GM19238 (cell line): ENCODE measurements at regions not wholly inside any gene's neighbourhood (a gene's known extent, or its start where the extent isn't known, plus 50 kb on each side); places are given as distances from the start of the nearest gene placed in this dataset.
"Not testable (repeated sequence)": the region's sequence is repeated elsewhere in the genome, so short reads cannot be mapped to it uniquely, and the experiment has no call there.

Experiments
- DNase-seq: peaks from one replicate; pipeline ENCODE4 v3.0.0; 2011; ENCODE audit warnings: low spot score; ENCODE audit not compliant: insufficient read length

DNA sequence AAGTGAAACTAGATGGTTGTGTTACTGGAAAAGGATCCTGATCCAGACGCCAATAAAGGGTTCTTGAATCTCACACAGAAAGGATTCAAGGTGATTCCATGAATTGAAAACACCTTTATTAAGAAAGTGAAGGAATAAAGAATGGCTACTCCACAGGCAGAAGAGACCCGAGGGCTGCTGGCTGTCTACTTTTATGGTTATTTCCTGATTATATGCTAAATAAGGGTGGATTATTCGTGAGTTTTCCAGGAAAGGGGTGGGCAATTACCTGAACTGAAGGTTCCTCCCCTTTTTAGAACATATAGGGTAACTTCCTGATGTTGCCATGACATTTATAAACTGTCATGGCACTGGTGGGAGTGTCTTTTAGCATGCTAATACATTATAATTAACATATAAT, 50.9 kb upstream of the WARS2 start:
- no peak for DNase-seq

DNA sequence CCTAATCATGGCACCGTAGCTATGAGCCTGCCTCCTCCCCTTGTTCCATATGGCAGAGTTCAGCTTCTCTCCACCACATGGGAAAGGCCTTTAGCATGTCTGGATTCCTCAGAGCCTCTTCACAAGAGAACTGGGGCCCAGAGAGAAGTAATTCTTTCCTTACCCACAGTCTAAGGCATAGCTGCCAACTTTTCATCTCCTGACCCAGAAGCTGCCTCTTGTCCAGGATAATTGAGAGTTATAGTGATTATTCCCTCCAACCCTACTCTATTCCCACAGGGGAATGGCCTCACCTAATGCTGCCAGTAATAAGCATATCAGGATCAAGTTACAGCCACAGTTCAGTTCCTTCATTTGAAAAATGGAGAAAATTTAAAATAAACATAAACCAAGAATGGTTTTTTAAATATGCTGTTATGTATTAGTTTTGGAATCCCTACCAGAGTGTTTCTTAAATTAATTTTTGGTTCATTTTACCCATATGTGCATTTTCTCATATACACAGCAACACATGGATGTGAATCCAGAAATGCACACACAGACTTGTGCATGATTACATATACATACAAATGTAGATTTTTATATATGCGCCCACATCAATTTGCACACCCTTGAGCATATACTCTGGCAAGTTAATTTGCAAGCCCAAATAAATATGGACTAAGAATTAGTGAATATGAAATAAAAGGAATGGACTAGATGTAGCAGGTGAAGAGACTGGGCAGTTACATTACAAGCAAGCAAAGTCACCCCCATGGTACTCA, 63.9 kb upstream of the WARS2 start:
- no peak for DNase-seq

DNA sequence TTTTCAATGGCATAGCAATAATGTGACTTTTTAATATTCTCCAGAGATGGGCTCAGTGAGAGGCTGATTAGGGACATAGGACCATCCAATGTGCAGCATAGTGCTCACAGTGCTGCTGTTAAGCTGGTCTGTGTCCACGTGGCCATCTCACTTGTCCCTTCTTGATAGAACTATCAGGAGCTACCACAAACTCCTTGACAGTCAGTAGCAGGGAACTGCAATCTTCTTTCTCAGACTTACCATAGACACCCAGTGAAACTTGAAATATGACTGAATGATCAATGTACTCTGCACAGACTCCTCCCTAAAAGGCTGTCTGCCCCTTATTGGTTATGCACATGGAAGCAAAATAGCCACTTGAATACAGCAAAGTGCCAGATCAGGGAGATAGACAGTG, 64.5 kb upstream of the WARS2 start:
- DNase-seq = no peak

DNA sequence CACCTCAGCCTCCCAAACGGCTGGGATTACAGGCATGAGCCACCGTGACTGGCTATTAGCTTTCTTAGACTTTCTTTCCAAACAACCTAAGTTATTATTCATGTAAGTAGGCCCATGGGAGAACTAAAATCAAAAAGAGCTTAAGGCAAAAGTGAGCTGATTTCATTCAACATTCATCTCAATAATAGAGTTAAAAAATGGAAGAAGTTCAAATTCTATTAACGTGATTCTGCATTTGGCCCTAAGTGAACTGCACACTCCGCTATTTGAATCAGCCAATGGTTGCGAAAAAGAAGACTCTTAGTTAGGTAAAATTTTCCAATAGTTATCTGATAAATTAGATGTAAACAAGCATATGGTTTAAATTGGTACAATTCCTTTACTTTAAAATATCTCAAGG, 68.6 kb upstream of the WARS2 start:
- no peak for DNase-seq

DNA sequence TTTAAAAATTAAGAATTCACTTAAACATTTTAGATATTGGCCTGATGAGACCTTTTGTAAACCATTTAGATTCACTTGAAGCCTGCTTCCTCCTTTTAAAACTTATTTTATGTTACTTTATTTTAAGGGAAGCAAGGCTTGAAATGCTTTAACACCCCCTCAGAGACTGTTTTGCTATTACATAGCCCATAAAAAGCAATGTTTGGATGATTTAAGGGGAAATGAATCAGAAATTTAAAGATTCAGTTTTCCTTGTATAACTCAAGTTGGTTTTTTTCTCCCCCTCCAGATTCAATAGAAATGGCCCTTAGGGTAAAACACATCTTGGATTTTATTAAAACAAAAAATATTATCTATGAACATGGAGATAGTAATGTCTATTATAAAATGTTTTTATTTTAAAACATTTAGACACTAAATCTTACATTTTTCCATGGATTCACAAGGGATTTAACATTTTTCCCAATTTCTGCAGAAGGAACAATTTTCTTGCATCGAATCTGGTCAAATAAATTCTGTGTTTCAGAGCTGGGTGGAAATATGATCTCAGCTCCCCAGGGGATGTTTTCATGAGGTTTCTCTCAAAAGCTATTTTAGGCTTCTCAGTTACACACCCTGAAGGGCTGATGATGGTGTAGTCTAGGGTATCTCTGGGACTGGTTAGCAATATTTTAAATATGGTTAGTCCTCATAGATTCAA, 69.3 kb upstream of the WARS2 start:
- no peak for DNase-seq

DNA sequence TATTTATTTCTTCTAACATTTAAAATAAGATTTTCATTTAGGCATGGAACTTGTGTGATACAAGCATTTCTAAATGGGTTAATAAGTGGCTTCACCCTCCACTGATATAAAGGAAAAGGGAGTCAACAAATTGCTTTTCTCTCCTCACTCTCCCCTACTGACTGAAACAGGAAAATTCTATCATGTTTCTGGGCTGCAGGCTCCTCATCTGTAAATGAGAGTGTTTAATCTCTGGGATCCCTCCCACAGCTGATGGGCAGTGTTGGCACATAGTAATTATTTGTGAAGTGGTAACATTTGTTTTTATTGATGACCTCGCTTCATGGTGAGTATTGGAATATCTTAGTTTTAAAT, 69.8 kb upstream of the WARS2 start:
- DNase-seq = no peak

DNA sequence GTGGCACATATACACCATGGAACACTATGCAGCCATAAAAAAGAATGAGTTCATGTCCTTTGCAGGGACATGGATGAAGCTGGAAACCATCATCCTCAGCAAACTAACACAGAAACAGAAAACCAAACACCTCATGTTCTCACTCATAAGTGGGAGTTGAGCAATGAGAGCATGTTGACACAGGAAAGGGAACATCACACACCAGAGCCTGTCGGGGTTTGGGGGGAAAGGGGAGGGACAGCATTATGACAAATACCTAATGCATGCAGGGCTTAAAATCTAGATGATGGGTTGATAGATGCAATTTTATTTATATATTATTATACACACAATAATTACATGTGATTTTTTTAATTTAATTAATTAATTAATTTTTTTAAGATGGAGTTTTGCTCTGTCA, 72.8 kb upstream of the WARS2 start:
- DNase-seq = not testable (repeated sequence)

DNA sequence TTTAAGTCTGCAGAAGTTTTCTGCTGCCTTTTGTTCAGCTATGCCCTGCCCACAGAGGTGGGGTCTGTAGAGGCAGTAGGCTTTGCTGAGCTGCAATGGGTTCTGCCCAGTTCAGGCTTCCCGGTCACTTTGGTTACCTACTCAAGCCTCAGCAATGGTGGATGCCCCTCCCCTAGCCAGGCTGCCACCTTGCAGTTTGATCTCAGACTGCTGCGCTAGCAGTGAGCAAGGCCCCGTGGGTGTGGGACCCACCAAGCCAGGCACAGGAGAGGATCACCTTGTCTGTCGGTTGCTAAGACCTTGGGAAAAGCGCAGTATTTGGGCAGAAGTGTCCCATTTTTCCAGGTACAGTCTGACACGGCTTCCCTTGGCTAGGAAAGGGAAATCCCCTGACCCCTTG, 74.5 kb upstream of the WARS2 start:
- DNase-seq = not testable (repeated sequence)

DNA sequence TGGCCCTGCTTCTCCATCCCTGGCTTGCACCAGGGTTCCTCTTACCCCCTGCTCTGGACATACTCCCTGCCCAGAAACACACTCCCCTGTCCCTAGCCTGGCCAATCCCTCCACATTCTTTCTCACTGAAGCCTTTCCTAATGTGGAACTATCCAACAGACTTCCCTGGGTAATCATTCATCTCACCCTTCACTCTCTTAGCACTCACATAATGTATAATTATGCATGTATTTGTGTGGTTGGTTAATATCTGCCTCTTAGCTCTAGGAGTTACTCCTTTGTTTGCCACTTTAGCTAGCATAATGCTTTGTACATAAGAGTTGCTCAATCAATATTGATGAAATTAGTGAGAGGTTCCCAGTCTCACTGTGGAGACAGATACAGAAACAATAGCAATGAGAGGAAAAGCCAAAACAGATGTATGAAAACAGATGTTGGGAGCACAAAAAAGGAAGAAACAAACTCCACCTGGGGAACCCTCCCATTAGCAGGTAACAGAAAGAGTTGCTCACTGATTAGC, 76.9 kb upstream of the WARS2 start:
- DNase-seq = no peak

DNA sequence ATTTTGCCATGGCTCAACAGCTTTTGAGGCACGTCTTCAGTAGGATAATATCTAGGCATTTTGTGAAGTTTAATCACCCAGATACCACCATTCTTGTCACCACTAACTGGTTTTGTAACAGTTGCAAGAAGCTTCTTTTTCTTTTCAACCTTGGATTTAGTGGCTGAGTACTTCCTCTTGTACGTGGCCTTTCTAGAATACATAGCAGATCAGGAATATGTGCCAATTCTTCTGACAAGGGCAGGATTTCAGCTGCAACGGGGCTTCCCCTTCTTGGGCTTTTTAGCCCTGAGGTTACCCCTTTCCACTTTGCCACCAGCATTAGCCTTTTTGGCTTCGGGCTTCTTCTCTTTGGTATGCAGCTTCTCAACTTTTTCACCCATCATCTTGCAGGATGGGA, 79.3 kb upstream of the WARS2 start:
- DNase-seq = no peak

DNA sequence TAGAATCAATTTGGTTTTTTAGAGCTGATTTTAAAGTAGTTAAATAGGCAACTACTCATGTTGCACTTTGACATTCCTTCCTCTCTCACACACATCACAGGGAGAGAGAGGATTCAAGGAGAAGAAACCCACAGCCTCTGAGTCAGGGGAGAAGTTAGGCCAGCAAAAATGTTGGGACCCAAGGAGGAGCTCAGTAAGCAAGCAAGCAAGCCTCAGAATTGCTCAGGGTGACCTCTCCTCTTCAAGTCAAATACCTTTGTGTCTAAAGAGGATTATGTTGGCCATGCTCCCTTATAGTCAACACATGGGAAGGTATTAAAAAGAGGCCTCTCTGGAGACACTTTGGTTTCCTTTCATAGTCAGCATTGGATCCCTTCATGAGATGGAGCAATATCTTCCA, 80.5 kb upstream of the WARS2 start:
- DNase-seq = no peak

DNA sequence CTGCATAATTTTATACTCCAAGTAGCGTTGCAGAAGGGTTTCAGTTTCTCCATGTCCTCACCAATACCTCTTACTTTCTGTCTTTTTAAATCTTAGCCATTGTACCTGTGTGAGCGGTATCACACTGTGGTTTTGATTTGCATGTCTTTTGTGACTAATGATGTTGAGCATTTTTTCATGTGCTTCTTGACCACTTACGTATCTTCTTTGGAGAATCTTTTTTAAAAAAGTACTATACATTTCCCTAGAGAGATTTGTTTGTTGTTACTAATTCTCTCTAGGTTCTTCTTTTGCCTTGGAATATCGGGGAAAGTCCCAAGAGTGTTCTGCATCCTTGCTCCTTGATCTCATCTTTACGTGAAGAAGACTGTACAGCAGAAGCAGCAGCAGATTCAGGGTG, 81.8 kb upstream of the WARS2 start:
- DNase-seq = no peak

DNA sequence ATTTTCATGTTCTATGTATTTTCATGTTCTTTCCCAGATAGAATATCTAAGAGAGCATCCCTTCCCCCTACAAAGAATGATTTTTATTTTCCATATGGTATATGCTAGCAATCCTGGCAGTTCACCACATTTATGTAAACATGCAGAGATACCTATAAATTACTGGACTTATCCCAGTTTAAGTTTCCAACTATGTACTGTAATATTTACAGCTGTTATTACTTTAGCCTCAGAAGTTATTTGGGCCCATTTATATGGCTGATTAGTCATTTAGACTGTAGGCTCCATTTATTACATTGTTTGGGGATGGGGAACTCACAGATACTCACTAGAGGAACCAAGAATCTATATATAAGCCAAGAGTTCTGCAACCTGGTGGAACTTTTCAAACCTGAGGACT, 84.8 kb upstream of the WARS2 start:
- no peak for DNase-seq

DNA sequence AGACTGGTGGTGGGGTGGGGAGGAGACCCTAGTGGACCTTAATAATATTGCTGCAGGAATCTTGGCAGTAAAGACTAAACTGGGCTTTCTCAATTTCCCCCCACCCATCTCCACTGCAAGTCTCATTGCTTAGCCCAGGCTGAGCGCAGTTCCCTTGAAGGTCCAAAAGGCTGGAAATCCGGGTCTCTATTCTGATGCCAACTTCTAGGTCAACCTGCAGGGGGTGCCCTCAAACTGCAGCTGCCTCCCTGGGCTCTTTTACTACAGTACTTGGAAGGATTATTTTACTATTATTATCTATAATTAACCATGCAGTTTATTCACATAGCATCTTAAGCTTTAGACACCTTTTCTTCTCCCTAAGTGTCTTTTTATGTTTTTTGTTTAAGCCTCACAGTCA, 85.4 kb upstream of the WARS2 start:
- DNase-seq = no peak

DNA sequence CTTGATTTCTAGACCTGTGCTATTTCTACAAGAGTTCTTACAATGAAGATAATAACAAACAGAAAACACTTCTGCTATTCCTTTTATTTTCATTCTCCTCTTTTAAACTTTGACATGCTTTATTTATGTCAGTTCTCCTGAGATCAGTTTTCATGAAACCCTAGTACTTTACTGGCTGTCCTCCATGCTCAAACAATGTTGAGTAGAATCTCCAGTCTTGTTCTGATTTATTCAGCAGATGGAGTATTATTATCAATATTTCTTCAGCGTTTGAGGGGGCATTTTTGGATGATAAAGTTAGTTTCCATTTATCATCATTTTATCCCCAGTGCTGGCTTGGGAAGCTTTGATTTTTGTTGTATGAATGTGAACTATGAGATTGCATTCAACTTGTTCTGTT, 85.9 kb upstream of the WARS2 start:
- no peak for DNase-seq

DNA sequence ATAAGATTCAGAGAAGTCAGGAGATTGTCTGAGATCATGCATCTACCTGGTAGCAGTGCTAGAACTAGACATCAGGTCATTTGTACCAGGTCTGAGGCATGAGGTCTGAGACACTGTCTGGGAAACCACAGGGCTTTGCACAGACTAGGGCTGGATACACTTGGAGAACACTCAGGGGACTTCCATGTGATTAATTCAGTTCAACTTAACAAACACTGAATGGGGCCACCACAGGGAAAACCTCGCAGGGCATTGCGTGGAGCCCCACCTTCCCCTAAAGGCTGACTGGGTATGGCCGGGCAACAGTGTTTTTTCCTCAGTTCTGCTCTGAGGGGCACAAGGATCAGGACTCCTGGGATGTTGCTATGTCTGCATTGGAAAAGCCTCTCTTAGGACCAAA, 86.5 kb upstream of the WARS2 start:
- no peak for DNase-seq

DNA sequence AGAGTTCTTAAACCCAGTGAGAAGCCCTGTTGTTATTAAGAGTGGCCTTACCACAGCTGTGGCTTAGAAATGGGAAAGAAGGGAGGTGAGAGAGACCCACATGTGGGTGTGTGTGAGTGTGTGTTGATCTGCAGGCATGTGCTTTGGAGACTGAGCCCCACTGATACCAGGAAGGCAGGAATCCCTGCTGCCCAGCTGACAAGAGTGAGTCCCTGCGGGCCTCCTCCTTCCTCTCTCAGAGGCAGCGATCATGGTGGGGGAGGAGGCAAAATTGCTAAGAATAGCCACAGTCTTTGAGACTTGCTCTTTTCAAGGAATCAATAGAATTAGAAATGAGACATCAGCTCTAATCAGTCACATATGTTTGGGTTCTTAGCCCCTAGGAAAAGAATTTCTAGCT, 87.0 kb upstream of the WARS2 start:
- DNase-seq = no peak

DNA sequence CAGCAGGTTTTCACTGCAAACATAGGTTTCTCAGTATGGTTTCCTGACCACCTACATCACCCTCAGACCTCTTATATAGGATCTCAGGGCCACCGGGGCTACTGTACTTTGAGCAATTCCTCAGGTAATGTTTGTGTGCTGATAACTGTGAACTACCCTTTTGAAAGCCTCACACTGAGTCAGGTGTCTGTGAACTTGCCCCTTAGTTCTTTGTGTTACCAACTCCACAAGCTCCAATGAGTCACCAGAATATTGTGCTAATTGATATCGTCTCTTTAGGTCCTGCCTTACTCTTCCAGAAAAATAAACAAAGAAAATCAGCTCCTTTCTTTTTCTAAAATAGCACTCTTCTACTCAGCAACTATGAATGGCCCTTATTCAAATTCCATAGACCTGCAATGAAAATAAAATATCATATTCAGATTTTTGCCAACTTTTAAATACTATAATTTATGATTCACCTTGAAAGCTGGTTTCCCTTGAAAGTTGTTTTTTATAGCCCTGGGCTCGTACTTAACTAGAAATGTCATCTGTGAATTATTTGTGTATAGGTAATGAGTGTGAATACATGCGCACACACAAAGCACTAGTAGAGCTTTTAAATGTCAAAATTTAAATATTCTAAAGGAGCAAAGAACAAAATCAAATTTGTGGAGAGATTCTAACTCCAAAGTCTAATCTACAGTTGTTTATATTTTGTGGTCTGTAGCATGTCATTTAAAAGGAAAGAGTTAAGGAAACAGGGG, 88.1 kb upstream of the WARS2 start:
- no peak for DNase-seq

DNA sequence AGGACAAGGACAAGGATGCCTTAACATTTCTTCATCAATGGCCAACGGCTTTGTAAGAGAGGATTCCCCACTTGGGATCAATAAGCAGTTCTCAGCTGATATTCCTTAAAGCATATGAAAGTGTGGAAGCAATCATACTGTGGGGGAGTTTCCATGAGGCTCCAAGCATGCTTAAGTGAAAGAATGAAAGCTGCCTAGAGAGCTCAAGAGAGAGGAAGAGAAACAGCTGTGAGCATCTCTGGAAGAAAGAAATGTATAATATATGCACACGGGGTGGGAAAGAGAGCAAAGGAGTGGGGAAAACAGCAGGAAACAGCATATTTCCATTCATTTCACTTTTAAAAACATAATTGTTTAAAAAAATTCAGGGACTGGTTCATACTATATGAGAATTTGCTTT, 94.7 kb upstream of the WARS2 start:
- DNase-seq = no peak

DNA sequence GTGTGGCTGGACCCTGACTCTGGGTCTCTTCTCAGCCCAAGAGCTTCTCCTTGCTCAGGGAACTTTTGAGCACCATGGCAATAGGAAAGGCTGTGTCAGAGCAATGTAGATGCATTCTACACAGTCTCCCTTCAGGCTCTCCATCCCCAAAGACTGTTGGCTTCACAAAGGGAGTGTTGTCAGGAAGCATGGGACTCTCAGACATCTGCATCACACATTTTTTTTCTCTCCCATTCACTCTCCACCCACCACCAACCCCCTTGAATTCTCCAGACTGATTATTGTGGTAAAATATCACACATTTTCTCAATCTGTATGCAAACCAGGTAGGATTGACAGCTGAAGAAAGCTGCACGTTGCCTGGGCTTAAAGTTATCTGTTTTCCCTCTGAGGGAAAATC, 105.4 kb upstream of the WARS2 start:
- no peak for DNase-seq

DNA sequence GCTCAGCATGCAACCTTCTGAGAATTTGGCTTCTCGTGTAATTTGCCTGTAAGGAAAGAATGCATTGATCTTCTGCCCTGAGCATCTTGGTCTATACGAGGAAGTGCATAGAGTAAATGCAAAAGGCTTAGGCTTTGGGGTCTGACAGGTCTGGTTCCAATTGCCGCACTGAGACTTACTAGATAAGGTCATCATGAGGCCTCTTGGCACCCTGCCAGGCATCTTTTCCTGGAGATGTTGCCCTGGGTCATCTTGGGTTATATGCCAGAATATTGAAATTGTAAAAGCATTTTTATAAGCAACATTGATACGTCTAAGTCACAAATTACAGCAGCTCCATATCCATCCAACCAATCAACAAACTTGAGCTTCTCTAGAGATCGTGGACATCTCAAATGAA, 108.8 kb upstream of the WARS2 start:
- no peak for DNase-seq

DNA sequence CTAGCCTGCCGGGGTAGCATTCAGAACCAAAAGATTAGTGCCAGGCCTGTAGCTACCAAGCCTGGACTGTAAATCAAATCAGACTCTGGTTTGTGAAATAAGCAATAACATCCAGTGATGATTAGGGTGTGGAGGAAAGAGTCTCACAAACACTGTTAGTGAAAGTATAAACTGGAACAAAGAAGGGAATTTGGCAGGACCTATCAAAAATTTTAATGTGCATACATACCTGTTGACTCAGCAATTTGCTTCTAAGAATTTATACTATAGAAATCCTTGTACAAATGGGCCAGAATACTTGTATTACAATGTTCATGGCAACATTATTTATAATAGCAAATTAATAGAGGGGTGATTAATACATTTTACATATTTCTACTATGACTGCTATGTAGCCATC, 109.8 kb upstream of the WARS2 start:
- DNase-seq = no peak

DNA sequence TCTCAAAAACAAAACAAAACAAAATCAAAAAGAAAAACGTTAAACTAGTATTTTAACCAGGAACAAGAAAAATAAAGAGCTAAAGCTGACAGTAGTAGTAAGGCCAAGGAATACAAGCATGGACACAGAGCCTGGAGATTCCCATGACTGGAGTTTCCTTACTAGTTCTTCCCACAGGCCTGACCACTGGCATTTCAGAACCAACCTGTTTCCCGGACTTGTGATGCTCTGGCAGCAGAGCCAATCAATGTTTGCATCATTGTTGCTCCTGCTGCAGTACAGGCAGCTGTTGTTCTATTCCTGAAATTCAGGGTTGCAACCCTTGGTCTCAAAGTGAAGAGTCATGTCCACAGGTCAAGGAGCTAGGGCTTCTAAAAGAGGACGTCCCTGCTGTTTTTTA, 111.3 kb upstream of the WARS2 start:
- DNase-seq = no peak
